Right lobe of liver (tissue), 6 donors: ENCODE measurements at regions not wholly inside any gene's neighbourhood (a gene's known extent, or its start where the extent isn't known, plus 50 kb on each side); places are given as distances from the start of the nearest gene placed in this dataset.

Experiments used
- ATAC-seq, 4 donors: fragments of 200-7000 bp; cut with Tn5 transposase; one replicate each; pipeline ENCODE4 v1.9.1; 2020; ENCODE audit warnings: mild to moderate bottlenecking in 4 of 4, moderate library complexity in 4 of 4
- DNase-seq, 3 donors: peaks; one replicate each; pipeline ENCODE4 v3.0.0-alpha.2; 2020
- H3K27ac ChIP-seq, 3 donors: fragments of 200-600 bp; one replicate each; pipeline ENCODE4 v1.8.0; 2022
- H3K27me3 ChIP-seq, 2 donors: fragments of 200-600 bp; one replicate each; pipeline ENCODE4 v1.8.0; 2022
- H3K36me3 ChIP-seq, 4 donors: fragments of 200-600 bp; sonication (generic) in 1 of 4; one replicate each; pipeline versions ENCODE4 v1.5.1 to v1.8.0; 2017 to 2022; ENCODE audit warnings: control low read depth in 1 of 4
- H3K4me1 ChIP-seq, 4 donors: fragments of 200-600 bp; sonication (generic) in 1 of 4; one replicate each; pipeline versions ENCODE4 v1.5.1 to v1.8.0; 2017 to 2022; ENCODE audit warnings: control low read depth in 1 of 4
- H3K4me3 ChIP-seq, 3 donors: fragments of 200-600 bp; one replicate each; pipeline ENCODE4 v1.8.0; 2022
- H3K9me3 ChIP-seq, 4 donors: fragments of 200-600 bp; sonication (generic) in 1 of 4; one replicate each; pipeline versions ENCODE4 v1.5.1 to v1.8.0; 2017 to 2022; ENCODE audit warnings: control low read depth in 1 of 4
- POLR2A ChIP-seq: fragments of 450-650 bp; IDR thresholded peaks from one replicate; pipeline ENCODE4 v1.6.1; 2017; ENCODE audit warnings: antibody characterized with exemption, mild to moderate bottlenecking
- WGBS: methylation state at CpG from one replicate; pipeline ENCODE4 v1.1.6; 2018; ENCODE audit warnings: low coverage, low lambda C conversion rate; ENCODE audit not compliant: insufficient coverage; ENCODE audit errors: missing lambda C conversion rate; 5-methylcytosine and 5-hydroxymethylcytosine counted together
- intact Hi-C, 2 donors: fragments of 100-400 bp; cut with DNase I; formaldehyde crosslinking; loops; one replicate each; pipeline versions ENCODE4 v1.11.2 to v1.14.1; 2022
- TF ChIP-seq, protein P1 (sequence below), 4 donors: fragments of 200-600 bp in 3 of 4; fragments of 450-650 bp in 1 of 4; IDR thresholded peaks; one replicate each; pipeline versions ENCODE4 v1.5.1 to v1.8.0; 2016 to 2022; ENCODE audit warnings: antibody characterized with exemption in 4 of 4, mild to moderate bottlenecking in 2 of 4
- donor health status: DM: no; HTN: yes; CAD: no.
- donor health status: DM: no; HTN: no; CAD: no.
- donor health status: DM: no; HTN: no; CAD: no.
- donor health status: DM: no; HTN: yes; CAD: no.
- donor health status: DM: no; HTN: yes; CAD: no.

DNA sequence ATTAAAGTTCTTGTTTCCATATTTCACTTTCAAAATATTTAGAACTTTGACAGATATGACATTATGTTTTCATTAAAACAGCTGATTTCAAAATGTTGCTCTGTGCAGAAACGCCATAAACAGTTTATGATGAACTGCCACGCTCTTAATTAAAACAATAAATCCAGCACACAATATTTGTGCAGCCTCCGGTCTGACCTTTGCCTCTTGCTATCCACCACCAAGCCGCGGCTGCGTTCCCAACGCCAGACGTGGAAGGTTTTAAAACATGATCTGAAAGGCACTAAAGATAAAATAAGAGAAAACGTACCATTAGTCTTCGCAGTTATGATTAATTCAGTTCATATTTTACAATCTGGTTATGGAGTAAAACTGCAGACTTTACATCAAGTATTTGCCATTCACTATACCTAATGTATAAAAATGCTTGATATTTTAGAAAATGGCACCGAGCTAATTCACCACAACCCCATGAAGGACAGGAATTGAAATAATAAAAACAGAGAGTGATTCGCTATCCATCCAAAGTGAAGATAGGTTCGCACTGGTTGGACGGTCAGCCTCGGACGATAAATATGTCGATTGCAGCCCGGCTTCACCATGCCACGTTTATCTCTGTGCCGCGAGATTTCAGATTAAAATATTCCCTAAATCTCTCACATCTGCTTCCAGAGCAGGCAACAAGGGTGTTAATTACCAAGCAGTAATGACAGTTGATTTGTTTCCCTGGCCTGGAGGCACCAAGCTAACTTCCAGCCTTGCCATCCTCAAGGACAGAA, 103.3 kb upstream of the ZNF507 start:
- intact Hi-C loops = no loop called here
- no peaks in the 10 kb centered on the region for H3K4me1 ChIP-seq
- ATAC-seq (no peak), DNase-seq (no peak)
- H3K36me3 ChIP-seq = no peaks in the 10 kb centered on the region
- no peak overlapping the region for H3K4me3 ChIP-seq
- 64% methylated on average over 21 of the region's 21 CpGs for WGBS
- H3K9me3 ChIP-seq = no peaks in the 10 kb centered on the region
- no peak overlapping the region for H3K27ac ChIP-seq
- TF ChIP-seq POLR2A = no peak
- TF ChIP-seq, protein P1, sequence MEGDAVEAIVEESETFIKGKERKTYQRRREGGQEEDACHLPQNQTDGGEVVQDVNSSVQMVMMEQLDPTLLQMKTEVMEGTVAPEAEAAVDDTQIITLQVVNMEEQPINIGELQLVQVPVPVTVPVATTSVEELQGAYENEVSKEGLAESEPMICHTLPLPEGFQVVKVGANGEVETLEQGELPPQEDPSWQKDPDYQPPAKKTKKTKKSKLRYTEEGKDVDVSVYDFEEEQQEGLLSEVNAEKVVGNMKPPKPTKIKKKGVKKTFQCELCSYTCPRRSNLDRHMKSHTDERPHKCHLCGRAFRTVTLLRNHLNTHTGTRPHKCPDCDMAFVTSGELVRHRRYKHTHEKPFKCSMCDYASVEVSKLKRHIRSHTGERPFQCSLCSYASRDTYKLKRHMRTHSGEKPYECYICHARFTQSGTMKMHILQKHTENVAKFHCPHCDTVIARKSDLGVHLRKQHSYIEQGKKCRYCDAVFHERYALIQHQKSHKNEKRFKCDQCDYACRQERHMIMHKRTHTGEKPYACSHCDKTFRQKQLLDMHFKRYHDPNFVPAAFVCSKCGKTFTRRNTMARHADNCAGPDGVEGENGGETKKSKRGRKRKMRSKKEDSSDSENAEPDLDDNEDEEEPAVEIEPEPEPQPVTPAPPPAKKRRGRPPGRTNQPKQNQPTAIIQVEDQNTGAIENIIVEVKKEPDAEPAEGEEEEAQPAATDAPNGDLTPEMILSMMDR (IDR thresholded peaks at IDR 0.05) = no peak
- H3K27me3 ChIP-seq = no peaks in the 10 kb centered on the region

DNA sequence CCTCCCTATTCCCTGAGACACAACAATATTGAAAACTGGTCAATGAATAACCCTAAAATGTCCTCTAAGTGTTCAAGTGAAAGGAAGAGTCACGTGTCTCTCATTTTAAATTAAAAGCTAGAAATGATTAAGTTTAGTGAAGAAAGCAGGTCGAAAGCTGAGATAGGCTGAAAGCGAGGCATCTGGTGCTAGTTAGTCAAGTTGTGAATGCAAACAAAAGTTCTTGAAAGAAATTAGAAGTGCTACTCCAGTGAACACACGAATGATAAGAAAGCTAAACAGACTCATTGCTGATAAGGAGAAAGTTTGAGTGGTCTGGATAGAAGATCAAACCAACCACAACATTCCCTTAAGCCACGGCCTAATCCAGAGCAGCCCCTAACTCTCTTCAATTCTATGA, 99.4 kb upstream of the ZNF507 start:
- TF ChIP-seq, protein P1 (IDR thresholded peaks at IDR 0.05) = no peak
- no peak for TF ChIP-seq POLR2A
- H3K36me3 ChIP-seq = no peaks in the 10 kb centered on the region
- no peak overlapping the region for H3K27ac ChIP-seq
- no peaks in the 10 kb centered on the region for H3K9me3 ChIP-seq
- H3K4me1 ChIP-seq = no peaks in the 10 kb centered on the region
- no peak overlapping the region for H3K4me3 ChIP-seq
- no peak for ATAC-seq
- intact Hi-C loops = no loop called here
- no peak for DNase-seq
- WGBS = 13% methylated on average over 5 of the region's 5 CpGs
- H3K27me3 ChIP-seq = no peaks in the 10 kb centered on the region

DNA sequence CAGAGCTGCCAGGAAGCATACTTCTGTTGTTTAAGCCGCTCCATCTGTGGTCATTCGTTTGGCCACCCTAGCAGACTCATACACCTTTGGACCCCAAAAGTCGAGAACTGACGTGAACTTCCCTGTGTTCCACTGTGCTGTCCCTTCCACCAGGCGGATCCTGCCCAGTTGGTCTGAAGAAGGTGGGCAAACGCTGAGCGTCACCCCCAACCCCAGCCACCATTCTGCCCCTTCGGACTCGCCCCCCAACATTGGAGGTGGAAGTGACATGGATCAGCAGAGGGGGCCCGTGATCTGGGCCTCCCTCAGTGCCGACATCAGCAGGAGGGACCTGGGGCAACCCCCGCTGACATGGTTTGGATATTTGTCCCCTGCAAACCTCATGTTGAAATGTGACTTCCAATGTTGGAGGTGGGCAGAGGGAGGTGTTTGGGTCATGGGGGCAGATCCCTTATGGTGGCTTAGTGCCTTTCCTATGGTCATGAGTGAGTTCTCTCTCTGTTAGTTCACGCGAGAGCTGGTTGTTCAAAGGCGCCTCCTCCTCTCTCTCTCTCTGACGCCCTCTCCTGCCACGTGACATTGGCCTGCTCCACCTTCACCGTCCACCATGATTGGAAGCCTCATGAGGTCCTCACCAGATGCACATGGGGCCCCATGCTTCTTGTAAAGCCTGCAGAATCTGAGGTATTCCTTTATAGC, 93.6 kb upstream of the ZNF507 start:
- Histone ChIP-seq H3K9me3 (no peaks in the 10 kb centered on the region), H3K4me1 (no peaks in the 10 kb centered on the region), H3K36me3 (no peaks in the 10 kb centered on the region), H3K27ac (no peak overlapping the region), H3K27me3 (no peaks in the 10 kb centered on the region), H3K4me3 (no peak overlapping the region)
- intact Hi-C loops = no loop called here
- no peak for ATAC-seq
- TF ChIP-seq, protein P1 (IDR thresholded peaks at IDR 0.05) = no peak
- no peak for TF ChIP-seq POLR2A
- DNase-seq = no peak
- WGBS = 78% methylated on average over 6 of the region's 18 CpGs

DNA sequence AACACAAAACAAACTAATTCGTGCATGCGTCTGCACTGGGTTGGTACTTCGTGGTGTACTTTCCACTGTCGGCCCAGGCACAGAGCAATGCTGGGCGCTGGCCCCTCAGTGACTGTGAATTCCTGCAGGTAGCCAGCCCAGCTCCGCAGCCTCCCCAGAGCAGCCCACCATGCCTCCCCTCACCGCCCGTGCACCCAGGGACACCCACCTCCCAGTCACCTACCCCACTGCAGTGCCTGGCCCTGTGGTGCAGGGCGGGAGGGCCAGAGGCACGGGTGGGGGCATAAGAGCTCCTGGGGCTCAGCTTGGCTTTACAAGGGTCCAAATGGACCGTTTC, 93.1 kb upstream of the ZNF507 start:
- H3K4me1 ChIP-seq = no peaks in the 10 kb centered on the region
- H3K4me3 ChIP-seq = no peak overlapping the region
- no peak overlapping the region for H3K27ac ChIP-seq
- DNase-seq (no peak), ATAC-seq (no peak)
- TF ChIP-seq, protein P1 (IDR thresholded peaks at IDR 0.05) = no peak
- no peak for TF ChIP-seq POLR2A
- intact Hi-C loops = no loop called here
- WGBS = 40% methylated on average over 1 of the region's 11 CpGs
- H3K27me3 ChIP-seq = no peaks in the 10 kb centered on the region
- no peaks in the 10 kb centered on the region for H3K9me3 ChIP-seq
- H3K36me3 ChIP-seq = no peaks in the 10 kb centered on the region
